Prostate gland (tissue), 2 donors: ENCODE measurements at regions not wholly inside any gene's neighbourhood (a gene's known extent, or its start where the extent isn't known, plus 50 kb on each side); places are given as distances from the start of the nearest gene placed in this dataset.

Experiments used
- POLR2A ChIP-seq: fragments of 450-650 bp; IDR thresholded peaks from one replicate; pipeline ENCODE4 v1.6.1; 2016; ENCODE audit warnings: antibody characterized with exemption, mild to moderate bottlenecking
- POLR2AphosphoS5 ChIP-seq: sonication (generic); formaldehyde crosslinking; IDR thresholded peaks from one replicate; pipeline ENCODE4 v1.6.1; 2017; ENCODE audit warnings: antibody characterized with exemption
- TF ChIP-seq, protein P1 (sequence below), 4 experiments: fragments of 200-600 bp in 2 of 4; fragments of 450-650 bp in 2 of 4; sonication (generic) in 2 of 4; IDR thresholded peaks; 1 replicate in 3 of 4; 2 replicates in 1 of 4; pipeline ENCODE4 v1.5.1; 2016 to 2019; ENCODE audit warnings: antibody characterized with exemption in 4 of 4, mild to moderate bottlenecking in 2 of 4, moderate library complexity in 2 of 4

DNA sequence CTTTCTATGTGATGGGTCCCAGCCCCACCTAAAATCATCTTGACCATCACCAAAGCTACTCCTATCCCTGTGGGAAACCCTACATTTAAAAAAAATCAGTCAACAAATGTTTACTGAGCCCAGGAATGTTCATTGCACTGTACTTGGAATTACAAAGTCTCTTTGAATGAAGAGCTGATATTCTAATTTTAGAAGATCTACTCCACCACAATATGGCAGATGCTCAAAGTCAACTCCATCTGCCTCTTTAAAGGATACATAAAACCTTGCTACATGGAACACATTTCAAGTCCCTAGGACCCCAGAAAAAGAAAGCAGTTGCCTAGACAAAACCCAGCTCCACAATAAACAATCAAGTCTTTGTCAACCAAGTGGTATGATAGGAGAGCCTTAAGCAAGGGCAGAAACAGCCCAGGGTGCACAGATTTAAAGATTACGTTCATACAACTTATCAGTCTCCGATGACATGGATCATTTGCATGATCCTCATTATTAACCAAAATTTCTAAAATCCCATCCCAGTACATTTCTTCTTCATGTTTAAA lies 234.3 kb upstream of the ACVR2A start:
- TF ChIP-seq POLR2AphosphoS5 (no peak), POLR2A (no peak)
- TF ChIP-seq, protein P1, sequence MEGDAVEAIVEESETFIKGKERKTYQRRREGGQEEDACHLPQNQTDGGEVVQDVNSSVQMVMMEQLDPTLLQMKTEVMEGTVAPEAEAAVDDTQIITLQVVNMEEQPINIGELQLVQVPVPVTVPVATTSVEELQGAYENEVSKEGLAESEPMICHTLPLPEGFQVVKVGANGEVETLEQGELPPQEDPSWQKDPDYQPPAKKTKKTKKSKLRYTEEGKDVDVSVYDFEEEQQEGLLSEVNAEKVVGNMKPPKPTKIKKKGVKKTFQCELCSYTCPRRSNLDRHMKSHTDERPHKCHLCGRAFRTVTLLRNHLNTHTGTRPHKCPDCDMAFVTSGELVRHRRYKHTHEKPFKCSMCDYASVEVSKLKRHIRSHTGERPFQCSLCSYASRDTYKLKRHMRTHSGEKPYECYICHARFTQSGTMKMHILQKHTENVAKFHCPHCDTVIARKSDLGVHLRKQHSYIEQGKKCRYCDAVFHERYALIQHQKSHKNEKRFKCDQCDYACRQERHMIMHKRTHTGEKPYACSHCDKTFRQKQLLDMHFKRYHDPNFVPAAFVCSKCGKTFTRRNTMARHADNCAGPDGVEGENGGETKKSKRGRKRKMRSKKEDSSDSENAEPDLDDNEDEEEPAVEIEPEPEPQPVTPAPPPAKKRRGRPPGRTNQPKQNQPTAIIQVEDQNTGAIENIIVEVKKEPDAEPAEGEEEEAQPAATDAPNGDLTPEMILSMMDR (IDR thresholded peaks at IDR 0.05): no peak
